ENCODE measurements at regions not wholly inside any gene's neighbourhood (a gene's known extent, or its start where the extent isn't known, plus 50 kb on each side); places are given as distances from the start of the nearest gene placed in this dataset.

DNA sequence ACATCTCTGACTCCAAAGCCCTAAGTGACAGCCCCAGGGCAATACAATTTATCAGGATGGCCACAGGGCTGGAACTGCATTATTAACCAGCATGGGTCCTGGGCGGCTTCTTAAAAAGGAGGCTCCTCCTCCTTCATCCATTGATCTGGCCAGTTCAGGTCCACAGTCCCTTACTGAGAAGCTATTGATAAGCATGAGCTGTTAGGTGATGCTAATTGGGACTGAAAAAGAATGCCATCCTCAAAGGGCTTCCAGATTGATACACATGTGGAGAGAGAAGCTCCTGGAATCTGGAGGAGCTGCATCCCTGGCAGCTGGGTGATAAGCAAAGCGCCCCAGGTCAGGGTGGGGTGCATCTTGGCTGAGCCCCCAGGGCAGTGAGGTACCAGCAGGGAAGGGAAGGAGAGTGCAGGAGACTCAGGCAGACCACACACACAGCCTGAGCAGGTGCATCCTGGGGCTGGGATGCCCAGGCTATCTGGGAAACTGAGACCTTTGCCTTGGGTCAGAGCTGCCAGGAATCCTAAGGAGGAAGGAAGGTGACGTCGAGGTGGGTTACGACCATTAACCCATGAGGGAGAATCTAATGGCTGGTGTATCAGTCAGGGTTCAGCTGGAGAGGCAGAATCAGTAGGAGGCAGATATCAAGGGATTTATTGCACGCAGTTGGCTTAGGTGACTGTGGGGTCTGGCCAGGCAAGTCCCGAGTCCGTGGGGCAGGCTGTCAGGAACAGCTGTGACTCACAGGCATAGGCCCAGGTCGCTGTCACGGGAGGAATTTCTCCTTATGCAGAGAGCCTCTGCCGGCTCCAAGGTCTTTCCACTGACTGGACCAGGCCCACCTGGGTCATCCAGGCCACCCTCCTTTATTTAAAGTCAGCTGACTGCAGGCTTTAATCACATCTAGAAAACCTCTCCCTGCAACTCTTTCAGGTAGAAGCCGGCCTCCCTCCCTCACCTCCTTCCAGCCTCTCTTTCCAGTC lies 261.2 kb downstream of the BMP7 start:
- DNase-seq: no peak

DNA sequence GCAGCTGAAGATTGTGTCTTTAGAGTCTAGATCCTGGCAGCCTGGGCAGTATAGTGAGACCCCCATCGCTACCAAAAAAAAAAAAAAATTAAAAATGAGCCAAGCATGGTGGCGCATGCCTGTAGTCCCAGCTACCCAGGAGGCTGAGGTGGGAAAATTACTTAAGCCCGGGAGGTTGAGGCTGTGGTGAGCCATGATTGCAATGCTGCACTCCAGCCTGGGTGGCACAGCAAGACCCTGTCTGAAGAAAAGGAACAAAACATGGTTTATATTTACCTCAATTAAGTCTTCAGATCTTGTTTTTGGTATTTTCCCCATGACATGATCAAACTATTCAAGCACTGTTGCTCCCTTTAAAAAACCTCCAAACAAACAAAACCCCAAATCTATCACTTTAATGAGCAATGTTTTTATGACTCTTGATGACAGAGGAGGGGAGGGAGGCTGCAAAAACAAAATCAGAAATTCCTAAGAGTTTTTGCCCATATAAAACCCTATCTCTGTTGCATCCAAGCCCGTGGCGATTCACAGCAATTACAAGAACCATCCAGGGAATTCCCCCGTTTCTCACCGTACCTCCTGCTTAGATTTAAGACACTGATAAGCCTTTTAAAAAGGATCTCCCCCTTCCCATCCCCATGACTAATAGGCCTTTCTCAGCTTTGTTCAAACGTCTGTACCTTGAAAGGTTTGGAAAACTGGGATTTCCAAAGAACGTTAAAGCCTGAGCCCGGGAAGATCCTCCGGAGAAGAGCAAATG lies 259.9 kb downstream of the BMP7 start:
- no peak for DNase-seq

DNA sequence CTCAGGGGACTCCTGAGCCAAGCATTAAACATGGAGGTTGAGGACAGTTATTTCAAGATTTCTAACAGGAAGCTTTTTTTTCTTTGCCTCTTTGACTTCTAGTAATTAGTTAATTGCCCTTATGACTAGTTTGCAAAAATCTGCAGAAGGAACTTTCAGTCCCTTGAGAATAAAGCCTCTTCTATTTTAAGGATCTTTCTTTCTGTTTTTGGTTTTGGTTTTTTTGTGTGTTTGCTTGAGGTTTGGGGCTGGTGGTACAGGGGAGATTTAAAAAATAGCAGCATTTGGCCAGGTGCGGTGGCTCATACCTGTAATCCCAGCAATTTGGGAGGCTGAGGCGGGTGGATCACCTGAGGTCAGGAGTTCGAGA lies 259.3 kb downstream of the BMP7 start:
- DNase-seq: no peak

DNA sequence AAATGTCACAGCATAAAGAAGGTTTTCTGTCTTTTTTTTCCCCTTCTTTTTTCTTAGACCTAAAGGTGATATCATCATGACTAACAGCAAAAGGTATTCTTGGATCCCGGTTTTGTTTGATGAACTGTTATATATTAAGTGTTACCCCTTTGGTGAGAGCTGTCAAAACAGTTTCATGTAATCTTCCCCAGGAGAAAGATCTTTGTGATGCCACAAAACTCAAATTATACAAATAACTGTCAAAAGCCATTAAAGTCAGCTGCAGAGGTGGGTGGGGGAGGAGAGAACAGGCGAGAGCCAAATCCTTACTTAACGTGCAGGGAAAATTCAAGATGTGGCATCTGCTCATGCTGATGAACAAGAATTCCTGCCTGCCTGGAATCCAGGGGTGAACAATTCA lies 258.2 kb downstream of the BMP7 start:
- DNase-seq: no peak

DNA sequence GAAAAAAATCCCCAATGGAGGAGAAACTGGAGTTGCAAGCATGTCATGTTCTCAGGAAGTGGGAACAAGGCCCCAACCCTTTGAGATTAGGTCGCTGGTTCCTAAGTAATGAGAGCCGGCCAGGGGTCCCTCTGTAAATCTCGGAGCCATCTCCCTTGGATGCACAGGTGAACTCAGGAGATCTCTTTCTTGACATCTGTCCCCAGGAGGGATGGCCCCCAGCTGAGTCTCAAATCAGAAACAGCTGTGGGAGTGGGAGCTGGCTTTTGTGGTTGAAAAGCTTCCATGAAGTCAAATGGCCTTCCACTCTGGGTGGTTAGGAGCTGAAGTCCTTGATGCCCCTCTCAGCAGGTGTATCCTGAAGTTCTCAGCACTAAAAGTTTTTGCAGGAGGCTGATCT lies 257.1 kb downstream of the BMP7 start:
- no peak for DNase-seq

DNA sequence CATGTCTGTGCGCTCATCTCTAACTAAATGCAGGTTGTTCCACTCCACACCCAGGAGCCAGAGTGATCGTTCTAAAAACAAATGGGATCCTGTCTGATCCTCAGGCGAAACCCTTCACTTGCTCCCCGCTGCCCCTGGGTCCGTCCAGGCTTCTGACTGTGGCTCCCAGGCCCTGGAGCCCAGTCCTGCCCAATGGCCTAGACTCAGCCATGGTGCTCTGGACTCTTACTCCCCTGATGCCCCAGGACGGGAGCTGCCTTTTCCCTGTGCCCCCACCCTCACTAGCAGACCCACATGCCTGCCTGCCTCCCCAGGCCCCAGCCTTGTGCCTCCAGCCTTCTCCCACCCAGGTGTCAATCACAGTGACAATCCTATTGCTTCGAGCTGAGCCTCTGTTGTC lies 256.7 kb downstream of the BMP7 start:
- no peak for DNase-seq

DNA sequence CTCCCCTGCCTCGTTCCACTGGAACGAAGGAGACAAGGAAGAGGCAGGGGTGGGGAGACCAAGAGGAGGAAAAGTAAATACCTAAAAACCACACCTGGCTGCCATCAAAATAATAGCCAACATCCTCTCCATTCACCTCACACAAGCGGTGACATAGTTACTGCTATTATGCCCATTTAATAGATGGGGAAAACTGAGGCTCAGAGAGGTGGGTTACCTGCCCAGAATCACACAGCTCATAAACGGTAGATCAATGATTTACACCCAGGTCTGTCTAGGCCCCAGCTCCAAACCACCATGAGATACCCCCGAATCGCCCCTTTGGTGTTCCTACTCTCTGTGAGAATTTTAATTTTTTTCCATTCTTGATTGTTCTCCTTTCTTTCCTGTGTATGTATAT lies 253.8 kb downstream of the BMP7 start:
- no peak for DNase-seq

DNA sequence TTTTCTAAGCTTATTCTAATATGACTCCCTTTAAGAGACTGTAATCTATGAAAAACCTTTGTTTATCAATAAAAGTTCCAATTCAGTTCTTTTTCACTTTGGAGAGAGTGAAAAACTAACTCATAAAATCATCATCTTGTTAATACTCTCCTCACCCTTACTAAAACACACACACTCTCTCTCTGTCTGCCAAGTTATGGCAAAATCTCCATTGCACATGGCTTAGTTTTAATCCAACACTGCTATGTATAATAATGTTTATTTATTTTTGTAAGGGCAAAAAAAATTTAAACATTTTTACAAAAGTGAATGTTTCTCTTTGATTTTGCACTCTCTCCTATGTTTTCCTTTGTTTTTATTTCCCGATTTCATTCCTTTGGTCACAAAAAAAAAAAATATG lies 253.2 kb downstream of the BMP7 start:
- DNase-seq: no peak

DNA sequence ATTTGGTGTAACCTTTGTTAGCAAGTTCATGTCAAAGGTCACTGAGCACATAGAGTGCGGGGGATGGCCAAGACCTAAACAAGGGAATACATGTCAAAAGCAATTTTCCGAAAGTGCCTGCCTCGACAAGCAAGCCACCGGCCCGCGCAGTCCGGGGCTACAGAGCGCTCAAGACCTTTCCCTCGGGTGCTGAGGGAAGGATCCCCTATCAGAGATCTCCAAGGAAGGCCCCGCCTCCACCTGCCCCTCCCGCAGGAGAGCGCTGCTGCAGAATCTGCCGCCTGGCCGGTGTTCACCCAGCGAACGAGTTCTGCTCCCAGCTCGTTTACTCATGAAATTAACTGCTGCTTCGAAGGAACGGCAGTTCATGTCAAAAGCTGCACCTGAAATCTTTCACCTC lies 252.7 kb downstream of the BMP7 start:
- no peak for DNase-seq

DNA sequence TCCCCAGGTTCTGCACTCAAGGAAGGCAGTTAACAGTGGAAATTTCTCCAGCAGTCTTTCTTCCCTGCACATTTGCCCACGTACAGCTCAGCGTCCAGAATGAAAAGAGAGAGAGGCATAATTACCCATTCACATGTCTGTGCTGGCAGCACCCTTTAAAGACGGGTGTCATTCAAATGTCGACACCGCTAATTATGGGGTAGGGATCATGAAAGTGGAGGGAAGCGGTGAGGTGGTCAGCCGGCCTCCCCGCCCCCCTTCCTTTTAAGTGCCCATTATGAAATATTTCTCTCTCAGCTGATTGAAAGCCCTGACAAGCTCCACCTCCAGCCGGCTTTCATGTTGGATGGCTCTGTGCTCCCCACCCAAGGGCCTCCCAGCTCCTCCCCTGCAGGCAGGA lies 246.1 kb downstream of the BMP7 start:
- no peak for DNase-seq

DNA sequence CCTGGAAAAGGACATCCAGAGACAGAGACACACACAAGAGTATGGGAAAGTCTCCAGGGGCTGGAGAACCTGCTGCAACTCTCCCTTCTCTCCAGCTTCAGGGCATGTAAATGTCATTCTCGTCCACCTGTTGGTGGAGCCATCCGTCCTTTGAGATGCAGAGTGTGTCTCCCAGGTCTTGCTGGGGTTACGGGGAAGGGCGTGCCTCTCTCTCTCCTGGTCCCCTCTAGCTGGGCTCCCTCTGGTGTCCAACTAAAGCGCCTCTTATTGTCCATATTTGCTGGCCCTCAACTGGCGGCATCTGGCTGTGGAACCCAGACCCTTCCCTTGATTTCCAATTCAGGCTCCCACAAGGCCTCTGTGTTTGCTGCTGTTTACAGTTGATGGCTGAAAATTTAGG lies 244.1 kb downstream of the BMP7 start:
- DNase-seq: no peak

DNA sequence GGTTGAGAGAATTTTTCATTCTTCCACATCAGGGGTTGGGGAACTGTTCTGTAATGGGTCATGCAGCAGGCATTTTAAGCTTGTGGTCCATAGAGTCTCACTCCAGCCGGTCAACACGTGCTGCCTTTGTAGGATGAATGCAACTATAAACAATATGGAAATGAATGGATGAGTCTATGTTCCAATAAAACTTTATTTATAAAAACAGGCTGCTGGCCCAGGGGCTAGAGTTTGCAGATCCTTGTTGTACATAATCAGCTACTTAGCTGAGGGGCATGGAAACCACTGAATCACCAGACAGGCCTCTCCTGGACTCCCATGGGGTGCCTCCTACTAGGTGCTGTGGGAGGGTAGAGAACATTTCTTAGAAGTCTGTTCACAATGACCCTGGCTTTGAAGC lies 243.4 kb downstream of the BMP7 start:
- DNase-seq: no peak

DNA sequence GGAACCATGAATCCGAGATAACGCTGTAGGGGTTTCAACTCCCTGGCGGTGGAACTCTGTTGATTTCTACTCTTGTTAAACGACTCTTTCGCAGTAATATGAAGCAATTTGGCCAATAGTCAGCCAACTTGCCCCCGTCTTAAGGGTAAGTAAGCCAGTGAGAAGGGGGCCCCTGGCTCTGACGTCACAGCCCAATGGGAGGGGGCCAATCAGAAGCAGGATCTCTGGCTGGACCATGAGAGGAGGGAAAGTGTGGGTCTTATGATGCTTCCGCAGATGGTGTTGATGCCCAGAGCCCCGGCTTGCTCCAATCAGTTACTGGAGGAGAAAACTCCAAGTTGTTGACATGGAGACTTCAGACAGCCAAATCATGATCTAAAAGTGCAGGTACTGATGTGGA lies 242.4 kb downstream of the BMP7 start:
- DNase-seq: no peak

DNA sequence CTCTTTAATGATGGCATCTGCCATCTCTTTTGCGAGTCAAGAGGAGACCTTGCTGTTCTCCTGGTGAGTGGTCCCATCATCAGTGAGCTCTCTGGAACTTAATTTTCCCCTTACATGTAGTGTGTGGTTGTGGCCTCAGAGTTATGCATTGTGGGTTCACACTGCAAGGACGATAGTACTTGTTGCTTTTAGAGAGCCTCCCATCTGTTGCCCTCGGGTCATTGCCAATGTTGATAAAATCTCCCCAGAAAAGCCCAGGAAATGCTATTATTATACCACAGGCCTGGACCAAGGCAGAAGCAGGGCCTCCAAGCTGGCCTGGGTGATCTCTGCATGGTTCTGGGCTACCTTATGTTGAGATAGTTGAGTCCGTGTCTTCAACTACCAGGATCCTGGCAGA lies 241.6 kb downstream of the BMP7 start:
- no peak for DNase-seq

DNA sequence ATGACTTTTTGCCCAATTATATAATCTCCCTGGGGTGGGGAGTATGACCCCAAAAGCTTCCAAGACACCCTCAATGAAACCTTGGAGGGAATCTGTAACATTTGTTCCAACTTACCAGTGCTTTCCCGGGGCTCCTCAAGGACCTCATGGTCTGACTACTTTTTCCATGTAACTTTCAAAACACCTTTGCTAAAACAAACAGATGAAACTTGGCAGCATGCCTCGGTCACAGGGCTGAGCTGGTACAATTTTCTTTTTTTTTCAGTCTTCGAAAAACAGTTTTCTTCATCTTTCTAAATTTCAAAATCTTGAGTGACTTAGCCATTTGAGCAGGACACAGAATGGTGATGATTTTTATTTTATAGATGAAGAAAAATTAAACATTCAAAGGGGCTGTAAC lies 241.2 kb downstream of the BMP7 start:
- no peak for DNase-seq

DNA sequence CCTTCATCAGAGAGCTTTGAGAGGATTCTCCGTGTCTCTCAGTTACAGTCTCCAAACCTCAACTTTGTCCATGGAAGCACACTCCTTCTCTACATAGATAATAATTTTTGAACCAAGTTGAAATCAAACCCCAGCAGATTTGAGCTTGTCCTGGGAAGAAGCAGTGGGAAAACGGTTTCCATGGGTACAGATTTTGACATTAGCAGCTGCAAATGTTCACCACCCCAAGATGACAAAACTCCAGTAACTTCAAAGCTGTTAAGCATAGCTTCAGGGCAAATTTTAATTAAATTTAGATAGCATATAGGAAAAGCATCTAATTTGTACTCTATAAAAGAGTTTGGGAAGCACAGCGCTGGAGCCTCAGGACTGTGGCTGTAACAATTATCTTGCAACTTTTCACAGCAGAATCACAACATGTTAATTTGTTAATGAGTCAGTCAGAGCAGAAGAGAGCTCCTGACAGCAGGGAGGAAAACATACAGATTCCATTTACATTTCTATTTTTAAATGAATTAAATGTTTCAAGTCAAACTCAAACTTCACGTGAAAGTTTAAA lies 240.7 kb downstream of the BMP7 start:
- no peak for DNase-seq

DNA sequence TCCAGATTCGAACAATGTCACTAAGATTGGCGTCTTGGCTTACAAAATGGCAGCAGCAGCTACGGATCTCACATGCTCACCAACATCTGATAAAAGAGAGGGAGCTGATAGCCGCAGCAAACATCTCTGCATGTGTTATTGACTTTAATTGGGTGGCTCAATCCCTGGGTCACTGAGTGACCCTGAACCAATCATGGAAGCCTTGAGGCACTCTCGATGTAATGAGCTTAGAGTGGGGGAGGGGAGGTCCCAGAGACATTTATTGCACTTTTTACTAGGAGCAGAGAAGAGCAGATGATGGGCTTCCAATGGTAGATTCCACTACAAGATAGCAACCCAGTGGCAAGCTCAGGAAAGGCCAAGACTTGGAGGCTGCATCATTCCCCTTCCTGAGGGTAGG lies 238.7 kb downstream of the BMP7 start:
- DNase-seq: no peak

DNA sequence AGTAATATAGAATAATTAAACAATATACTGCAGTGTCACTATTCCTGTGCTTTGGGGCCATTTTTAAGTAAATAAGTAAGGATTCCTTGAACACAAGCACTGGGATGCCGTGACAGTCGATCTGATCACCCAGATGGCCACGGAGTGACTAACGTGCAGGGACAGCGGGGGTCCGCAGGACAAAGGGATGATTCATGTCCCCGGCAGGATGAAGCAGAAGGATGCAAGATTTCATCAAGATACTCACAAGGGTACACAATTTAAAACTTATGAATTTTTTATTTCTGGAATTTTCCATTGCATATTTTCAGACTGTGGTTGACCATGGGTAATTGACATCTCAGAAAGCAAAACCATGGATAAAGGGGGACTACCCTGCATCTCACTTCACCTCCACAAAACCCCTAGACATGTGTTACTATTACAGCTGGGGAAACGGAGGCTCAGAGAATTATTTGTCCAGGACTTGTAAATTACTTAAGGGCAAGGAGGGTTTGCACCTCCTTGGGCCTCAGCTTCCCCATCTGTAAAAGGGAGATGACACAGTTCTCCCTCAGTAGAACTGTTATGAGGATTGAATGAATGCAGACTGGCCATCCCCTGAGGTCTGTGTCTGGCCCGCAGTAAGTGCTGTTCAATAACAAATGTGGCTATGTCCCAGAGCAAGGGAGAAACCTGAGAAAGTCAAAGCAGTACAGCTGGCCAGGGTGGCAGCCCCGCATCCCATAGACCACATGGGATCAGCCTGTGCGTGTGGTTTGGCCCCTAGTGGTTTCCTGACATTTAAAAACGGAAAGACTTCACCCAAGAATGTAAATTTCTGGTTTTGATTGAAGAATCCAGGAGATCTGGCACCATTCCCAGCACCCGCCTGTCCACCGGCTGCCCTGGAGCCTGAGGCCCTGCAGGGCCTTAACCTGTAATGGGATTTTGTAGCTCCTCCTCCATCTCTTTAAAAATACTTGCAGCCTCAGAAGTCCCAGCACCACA lies 235.5 kb downstream of the BMP7 start:
- no peak for DNase-seq

DNA sequence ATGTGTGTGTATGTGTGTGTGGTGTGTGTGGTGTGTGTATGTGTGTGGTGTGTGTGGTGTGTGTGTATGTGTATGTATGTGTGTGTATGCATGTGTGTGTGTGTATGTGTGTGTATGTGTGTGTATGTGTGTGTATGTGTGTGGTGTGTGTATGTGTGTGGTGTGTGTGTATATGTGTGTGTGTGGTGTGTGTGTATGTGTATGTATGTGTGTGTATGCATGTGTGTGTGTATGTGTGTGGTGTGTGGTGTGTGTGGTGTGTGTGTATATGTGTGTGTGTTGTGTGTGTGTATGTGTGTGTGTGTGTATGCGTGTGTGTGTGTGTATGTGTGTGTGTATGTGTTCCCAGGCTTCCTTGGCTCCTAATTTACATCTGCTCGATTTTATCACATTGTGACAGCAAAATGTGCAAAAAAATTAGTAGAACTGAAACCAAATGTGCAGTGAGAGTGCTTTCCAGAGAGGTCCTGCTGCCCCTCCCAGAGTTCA lies 234.5 kb downstream of the BMP7 start:
- DNase-seq: no peak

DNA sequence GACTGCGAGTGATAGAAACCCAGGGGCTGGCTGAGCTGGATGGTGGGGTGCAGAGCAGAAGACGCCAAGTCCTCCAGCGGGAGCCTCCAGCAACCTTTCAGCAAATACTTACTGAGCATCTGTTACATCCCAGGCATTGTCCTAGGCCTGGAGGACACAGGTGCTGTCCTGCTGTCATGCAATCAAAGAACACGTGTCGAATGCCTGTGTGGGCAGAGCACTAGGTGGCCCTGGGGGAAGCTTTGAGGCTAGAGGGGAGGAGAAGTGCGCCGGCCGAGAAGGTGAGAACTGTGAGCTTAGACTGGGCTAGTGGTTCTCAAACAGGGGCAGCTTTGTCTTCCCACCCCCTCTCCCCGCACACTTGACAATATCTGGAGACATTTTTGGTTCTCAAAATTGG lies 233.6 kb downstream of the BMP7 start:
- DNase-seq: no peak

DNA sequence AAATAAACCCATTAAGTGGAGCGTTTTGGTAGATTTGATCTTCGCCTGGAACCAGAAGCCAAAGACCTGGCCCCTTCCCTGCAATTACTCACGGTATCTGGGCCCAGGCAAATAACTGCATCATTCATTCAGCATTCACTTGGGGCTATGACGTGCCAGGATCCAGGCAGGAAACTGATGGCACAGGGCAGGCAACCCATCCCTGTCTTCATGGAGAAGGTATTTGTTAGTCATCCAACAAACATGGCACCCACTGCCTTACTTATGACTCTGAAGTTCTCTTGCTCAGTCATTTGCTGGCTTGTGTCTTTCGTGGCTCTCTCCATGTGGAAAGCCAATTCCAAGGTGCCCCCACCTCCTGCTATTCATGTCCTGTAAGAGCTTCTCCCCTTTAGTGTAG lies 232.4 kb downstream of the BMP7 start:
- DNase-seq: no peak

DNA sequence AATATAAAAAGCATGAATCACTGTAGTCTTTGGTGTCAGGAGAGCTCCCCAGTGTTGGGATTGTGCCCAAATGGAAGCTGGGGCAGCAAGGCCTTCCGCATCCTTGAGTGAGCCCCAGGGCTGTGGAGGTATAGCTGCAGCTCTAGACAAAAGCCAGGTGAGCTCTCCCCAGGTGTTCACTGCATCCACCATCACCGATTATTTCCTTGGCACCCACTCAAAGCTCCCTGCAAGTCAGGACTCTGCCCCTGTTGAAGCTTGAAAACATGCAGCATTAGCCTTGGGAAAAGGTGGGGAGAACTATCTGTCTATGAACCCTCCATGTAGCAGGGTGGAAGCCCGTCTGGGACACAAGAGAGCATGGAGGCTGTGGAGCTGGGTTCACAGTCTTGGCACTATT lies 228.8 kb downstream of the BMP7 start:
- no peak for DNase-seq

Measured in NCI-H1694 treated with DMSO at 0.1 percent for 48 hours (cell line).